Activated CD4-positive, alpha-beta T cell treated with anti-CD3 and anti-CD28 coated beads, Interleukin-2, amount 10 ng/mL, durations not matched to agents 7 days and 5 days (primary cell): ENCODE measurements at regions not wholly inside any gene's neighbourhood (a gene's known extent, or its start where the extent isn't known, plus 50 kb on each side); places are given as distances from the start of the nearest gene placed in this dataset.
A peak's percentile ranks its signal among the peaks of the same experiment; 100 is the strongest.

ENCODE experiments used
- CTCF ChIA-PET: fragments of 350-600 bp; sonication (Branson Sonifier 250); formaldehyde crosslinking; loops from one replicate; lab custom pipeline; 2021; ENCODE audit warnings: antibody characterized with exemption; lab: Charles Lee
- POLR2A ChIA-PET: fragments of 350-600 bp; sonication (Branson Sonifier 250); formaldehyde crosslinking; loops from one replicate; lab custom pipeline; 2021; ENCODE audit warnings: antibody characterized with exemption; lab: Charles Lee
- DNase-seq: peaks from one replicate; pipeline ENCODE4 v3.0.0-alpha.2; 2020
- H3K27ac Mint-ChIP-seq: one replicate; pipeline ENCODE4 v1.8.0; 2021; ENCODE audit warnings: mild to moderate bottlenecking, moderate library complexity, mixed read lengths
- H3K27me3 Mint-ChIP-seq: one replicate; pipeline ENCODE4 v1.8.0; 2021; ENCODE audit warnings: mixed read lengths
- H3K36me3 Mint-ChIP-seq: one replicate; pipeline ENCODE4 v1.8.0; 2021; ENCODE audit warnings: low read depth, mixed read lengths
- H3K4me1 Mint-ChIP-seq: one replicate; pipeline ENCODE4 v1.8.0; 2021; ENCODE audit warnings: mixed read lengths
- H3K4me3 Mint-ChIP-seq: one replicate; pipeline ENCODE4 v1.8.0; 2021; ENCODE audit warnings: mild to moderate bottlenecking, moderate library complexity, mixed read lengths
- H3K9me3 Mint-ChIP-seq: one replicate; pipeline ENCODE4 v1.8.0; 2021; ENCODE audit warnings: mixed read lengths

DNA sequence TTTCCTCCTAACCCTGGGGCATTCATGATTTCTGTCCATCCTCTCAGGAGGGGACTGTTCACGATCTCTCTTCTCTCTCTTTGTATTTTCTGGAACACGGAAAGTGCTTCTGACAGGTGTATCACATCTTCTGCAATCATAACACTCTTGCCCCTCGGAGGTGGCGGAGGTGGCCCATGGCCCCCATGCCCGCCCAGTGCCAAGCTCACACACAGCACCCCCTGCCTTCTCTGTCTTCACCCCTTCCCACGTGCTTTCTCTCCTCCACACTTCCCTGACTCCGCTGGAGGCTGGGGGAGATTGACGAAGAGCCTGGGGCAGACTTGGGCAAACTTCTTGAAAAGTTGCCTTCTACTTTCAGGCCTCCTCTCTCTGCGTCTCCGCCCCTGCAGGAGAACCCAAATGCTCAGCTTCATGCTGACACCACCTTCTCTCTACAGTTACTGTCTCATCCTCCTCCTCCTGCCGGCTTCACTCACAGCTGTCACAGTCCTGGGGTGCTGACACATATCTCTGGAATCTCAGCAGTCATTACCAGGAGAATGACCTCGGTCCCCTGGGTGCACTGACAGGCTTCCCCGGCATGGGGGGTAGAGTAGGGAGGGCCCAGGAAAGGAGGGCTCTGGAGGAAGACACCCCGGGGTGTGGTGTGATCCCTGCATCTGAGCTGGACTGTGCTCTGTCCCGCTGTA lies 127.1 kb downstream of the ENGASE start:
- ChIA-PET CTCF (no interaction called here), POLR2A (no interaction called here)
- Mint-ChIP-seq H3K4me3 (no peak overlapping the region), H3K36me3 (no peaks in the 10 kb centered on the region), H3K9me3 (no peaks in the 10 kb centered on the region), H3K27me3 (peaks cover 2% of the 10 kb centered on the region), H3K4me1 (no peaks in the 10 kb centered on the region), H3K27ac (no peak overlapping the region)
- no peak for DNase-seq

DNA sequence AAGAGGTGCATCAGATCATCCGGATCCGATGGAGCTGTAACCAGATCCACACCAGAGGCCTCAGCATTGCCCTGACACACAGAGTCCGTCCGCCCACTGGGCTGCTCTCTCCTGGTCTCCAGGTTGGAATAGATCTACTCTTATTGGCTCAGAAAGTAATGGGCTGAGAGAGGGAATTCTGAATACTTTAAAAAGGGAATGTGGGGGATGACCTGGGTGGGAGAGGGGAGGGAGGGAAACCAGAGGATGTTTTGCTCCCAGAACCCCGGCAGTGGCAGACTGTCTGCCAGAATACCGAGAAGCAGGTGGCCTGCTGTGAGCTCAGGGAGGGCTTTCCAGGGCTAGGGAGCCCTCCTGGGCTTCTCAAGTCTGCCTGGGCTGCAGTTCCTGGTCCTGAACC lies 126.5 kb downstream of the ENGASE start:
- DNase-seq: no peak
- H3K27me3 Mint-ChIP-seq: peaks cover 2% of the 10 kb centered on the region
- CTCF ChIA-PET: no interaction called here

DNA sequence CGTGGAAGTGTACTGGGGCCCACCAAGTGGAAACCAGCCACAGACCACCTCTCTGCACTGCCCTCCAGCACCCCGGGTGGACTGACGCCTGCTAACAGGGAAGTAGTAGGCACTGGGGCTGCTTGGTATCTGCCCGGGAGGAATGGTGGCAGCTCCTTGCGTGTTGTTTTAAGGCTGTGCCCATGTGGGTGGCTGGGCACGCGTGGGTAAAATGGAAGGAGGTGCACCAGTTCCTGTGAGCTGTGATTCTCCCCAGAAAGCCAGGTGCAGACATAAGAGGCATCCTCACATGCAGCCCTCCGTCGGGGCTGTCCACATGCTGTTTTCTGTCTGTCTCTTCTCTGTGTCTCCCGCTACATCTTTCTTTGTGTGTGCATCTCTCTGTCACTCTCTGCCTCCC lies 122.3 kb downstream of the ENGASE start:
- CTCF ChIA-PET: no interaction called here
- no peaks in the 10 kb centered on the region for H3K9me3 Mint-ChIP-seq
- H3K27me3 Mint-ChIP-seq: peaks cover 7% of the 10 kb centered on the region
- no peaks in the 10 kb centered on the region for H3K36me3 Mint-ChIP-seq
- H3K4me1 Mint-ChIP-seq: no peaks in the 10 kb centered on the region
- H3K27ac Mint-ChIP-seq: no peak overlapping the region
- no peak for DNase-seq
- POLR2A ChIA-PET: no interaction called here
- H3K4me3 Mint-ChIP-seq: no peak overlapping the region

More for the DNA sequence above, 126.5 kb downstream of the ENGASE start:
- Mint-ChIP-seq H3K27ac (no peak overlapping the region), H3K9me3 (no peaks in the 10 kb centered on the region), H3K4me3 (no peak overlapping the region), H3K36me3 (no peaks in the 10 kb centered on the region), H3K4me1 (no peaks in the 10 kb centered on the region)
- POLR2A ChIA-PET: no interaction called here

DNA sequence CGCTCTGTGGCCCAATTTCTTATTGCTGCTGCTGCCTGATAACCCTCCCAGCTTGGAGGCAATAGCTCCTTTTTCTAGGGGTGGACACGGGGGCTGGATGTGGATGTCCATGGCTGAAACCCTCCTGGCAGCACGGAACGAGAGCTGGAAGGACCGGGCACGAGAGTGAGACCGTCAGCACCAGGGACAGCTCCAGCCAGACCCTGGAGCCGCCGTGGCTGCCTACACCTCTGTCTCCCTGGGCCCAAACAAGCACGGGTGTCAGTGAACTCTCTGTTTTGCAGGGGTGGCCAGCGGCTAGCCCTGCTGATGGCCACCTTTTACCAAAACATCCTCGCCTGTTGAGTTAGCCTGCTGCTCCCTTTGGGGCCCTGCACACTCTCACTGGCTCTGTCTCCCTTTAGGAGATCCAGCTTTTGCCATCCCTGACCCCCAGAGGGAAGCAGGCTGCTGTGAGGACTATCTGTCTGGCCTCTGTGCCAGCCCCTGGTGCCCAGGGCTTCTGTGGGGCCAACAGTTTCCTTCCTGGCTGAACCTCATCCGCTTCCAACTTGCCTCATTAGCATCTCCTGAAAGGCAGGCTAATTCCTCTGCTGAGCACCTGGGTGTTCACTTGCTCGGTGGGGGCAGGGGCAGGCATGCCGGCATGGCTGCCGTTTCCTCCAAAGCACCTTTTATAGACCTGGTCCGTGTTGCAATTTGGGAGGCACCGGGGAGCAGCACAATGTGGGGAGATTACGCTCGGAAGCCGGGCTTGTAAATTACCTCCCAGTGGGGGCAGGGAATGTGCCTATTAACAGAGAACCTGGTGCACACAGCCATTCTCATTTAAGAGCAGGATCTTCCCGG lies 118.1 kb downstream of the ENGASE start:
- no peaks in the 10 kb centered on the region for H3K36me3 Mint-ChIP-seq
- no peaks in the 10 kb centered on the region for H3K4me1 Mint-ChIP-seq
- H3K27me3 Mint-ChIP-seq: peaks cover 7% of the 10 kb centered on the region
- ChIA-PET POLR2A (no interaction called here), CTCF (interaction anchor here (1.0 kb wide), 1 partner anchor 199 kb away, joined by 4 read pairs; no protein-coding TSS in a partner anchor)
- no peak overlapping the region for H3K27ac Mint-ChIP-seq
- peak; percentile 43 for DNase-seq
- H3K4me3 Mint-ChIP-seq: no peak overlapping the region
- no peaks in the 10 kb centered on the region for H3K9me3 Mint-ChIP-seq

DNA sequence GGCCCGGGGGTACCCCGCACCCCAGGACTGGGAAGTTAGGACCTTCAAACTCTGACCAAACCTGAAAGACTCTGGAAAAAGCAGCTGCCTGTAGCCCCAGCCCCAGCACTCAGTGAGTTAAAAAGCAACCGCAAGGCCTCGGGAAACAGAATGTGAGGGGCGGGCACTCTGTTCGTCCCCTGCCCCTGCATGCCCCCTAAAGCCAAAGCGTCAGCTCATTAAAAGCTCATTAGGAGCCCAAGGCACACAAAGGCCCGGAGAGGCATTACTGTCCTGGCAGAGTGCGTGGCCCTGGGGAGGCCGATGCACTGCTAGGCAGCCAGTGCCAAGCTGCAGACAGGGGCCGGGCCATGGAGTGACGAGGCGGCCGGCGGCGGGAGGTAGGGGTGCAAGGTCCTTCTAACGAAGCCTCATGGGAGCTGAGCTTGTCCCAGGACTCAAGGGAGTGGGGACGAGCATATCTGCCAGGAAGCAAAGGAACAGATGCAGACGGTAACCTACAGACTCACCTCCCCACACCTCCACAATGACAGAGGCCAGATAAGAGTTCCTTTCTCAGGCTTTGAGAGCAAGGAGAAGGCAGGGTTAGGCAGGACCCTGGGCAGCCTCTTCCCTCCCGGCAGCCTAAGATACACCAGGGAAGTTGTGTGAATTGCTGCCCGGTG lies 116.8 kb downstream of the ENGASE start:
- H3K27ac Mint-ChIP-seq: no peak overlapping the region
- POLR2A ChIA-PET: no interaction called here
- no peaks in the 10 kb centered on the region for H3K9me3 Mint-ChIP-seq
- H3K36me3 Mint-ChIP-seq: no peaks in the 10 kb centered on the region
- peaks cover 9% of the 10 kb centered on the region for H3K27me3 Mint-ChIP-seq
- no peak for DNase-seq
- CTCF ChIA-PET: no interaction called here
- H3K4me3 Mint-ChIP-seq: no peak overlapping the region
- no peaks in the 10 kb centered on the region for H3K4me1 Mint-ChIP-seq

DNA sequence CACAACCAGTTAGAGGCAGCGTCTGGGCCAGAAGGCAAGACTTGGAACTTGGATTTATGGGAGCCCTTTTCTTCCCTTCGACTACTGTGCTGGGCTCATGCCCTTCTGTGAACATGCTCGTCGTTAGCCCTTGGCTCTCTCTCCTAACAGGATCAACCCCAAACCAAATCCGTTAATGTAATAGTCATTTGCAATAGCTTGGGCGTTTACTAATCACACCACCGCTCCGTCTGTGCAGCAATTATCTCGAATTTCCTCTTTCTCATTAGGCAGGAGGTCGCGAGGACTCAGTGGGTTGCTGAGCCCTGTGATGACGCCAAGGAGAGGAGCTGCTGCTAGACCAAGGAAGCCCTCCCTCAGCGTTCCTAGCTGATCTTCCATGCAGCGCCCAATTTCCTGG lies 114.7 kb downstream of the ENGASE start:
- Mint-ChIP-seq H3K9me3 (no peaks in the 10 kb centered on the region), H3K4me1 (no peaks in the 10 kb centered on the region), H3K27me3 (peaks cover 20% of the 10 kb centered on the region), H3K4me3 (no peak overlapping the region), H3K36me3 (no peaks in the 10 kb centered on the region), H3K27ac (no peak overlapping the region)
- ChIA-PET CTCF (no interaction called here), POLR2A (no interaction called here)
- no peak for DNase-seq

DNA sequence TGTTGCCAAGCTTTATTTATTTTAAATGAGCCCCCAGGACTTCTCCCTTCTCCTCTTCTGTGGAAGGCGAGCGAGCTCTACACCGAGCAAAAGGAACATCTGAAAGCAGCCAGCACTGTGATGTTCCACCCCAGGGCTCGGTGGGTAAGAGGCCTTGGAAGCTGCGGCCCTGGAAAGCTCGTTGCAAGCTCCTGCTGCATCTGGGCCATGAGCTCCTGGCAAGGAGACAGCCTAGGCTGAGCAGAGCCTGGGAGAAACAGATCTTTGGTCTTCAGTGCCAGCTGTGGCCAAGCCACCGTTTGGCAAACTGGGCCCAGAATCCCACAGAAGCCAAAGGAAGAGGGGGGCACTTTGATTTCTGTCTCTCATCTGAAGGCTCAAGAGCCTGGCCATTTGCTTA lies 114.1 kb downstream of the ENGASE start:
- no peak overlapping the region for H3K27ac Mint-ChIP-seq
- peaks cover 2% of the 10 kb centered on the region for H3K4me1 Mint-ChIP-seq
- peaks cover 25% of the 10 kb centered on the region for H3K27me3 Mint-ChIP-seq
- POLR2A ChIA-PET: no interaction called here
- no peaks in the 10 kb centered on the region for H3K36me3 Mint-ChIP-seq
- CTCF ChIA-PET: interaction anchor here (0.6 kb wide), 1 partner anchor 103 kb away, joined by 3 read pairs; no protein-coding TSS in a partner anchor
- H3K9me3 Mint-ChIP-seq: no peaks in the 10 kb centered on the region
- DNase-seq: no peak
- no peak overlapping the region for H3K4me3 Mint-ChIP-seq

DNA sequence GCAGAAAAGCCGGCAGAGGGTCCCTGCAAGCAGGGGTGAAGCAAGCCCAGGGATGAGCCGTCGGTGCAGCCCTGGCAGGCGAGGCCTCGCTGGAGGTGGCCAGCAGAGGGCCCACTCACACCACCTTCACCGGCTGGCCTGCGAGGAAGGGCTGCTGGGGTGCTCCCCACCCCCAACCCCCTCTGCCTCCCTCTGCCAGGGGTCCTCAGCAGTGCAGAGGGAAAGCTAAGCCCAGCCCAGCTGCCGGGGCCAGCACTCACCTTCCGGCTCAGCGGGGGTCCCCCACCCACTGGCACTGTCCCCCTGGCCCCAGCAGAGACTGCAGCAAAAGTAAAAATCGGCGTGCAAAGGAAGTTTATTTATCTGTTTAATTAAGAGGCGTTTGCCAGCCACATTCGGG lies 113.4 kb downstream of the ENGASE start:
- no peaks in the 10 kb centered on the region for H3K36me3 Mint-ChIP-seq
- H3K27ac Mint-ChIP-seq: no peak overlapping the region
- peaks cover 26% of the 10 kb centered on the region for H3K27me3 Mint-ChIP-seq
- peaks cover 2% of the 10 kb centered on the region for H3K4me1 Mint-ChIP-seq
- no peak for DNase-seq
- no peak overlapping the region for H3K4me3 Mint-ChIP-seq
- CTCF ChIA-PET: interaction anchor here (0.6 kb wide), 1 partner anchor 103 kb away, joined by 3 read pairs; no protein-coding TSS in a partner anchor
- POLR2A ChIA-PET: no interaction called here
- no peaks in the 10 kb centered on the region for H3K9me3 Mint-ChIP-seq

DNA sequence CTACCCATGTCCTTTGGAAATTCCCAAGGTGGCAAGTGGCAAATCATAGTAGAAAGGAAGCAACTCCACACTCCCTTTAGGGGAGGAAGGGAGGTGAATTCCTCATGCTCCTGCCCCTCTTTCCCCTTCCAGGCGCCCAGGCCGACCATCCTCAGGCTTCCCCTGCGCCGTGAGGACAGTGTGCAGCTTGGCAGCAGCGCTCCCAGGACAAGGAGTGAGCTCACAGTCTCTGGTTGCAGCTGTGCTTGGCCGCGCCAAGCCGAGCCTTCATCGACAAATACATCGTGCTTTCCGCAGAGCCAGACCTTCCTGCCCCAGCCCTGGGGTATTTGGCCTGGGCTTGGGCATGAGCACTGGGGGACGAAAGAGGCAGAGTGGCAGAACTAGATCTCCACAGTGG lies 112.6 kb downstream of the ENGASE start:
- DNase-seq: no peak
- no peak overlapping the region for H3K4me3 Mint-ChIP-seq
- H3K36me3 Mint-ChIP-seq: no peaks in the 10 kb centered on the region
- H3K27ac Mint-ChIP-seq: no peak overlapping the region
- ChIA-PET POLR2A (no interaction called here), CTCF (no interaction called here)
- H3K9me3 Mint-ChIP-seq: no peaks in the 10 kb centered on the region
- H3K27me3 Mint-ChIP-seq: peaks cover 23% of the 10 kb centered on the region
- peaks cover 2% of the 10 kb centered on the region for H3K4me1 Mint-ChIP-seq

DNA sequence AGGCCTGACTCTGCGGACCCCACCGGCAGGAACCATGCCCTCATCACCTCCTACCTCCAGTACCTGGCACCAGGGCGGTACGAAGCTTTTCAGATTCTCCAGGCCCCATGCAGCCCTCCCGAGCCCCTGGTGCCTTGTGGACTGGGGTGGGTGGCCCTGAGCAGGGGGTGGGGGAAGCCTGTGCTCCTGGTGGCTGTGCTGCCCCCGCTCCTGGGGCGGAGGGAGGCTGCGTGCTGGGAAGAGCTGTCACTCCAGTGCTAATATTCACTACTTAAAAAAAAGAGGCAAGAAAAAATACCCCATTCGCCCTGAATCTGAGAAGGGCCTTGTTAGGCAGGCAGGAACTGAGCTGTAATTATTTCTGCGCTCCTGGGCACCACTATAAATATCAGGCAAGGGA lies 111.8 kb downstream of the ENGASE start:
- POLR2A ChIA-PET: no interaction called here
- no peak overlapping the region for H3K4me3 Mint-ChIP-seq
- no peak for DNase-seq
- H3K27me3 Mint-ChIP-seq: peaks cover 30% of the 10 kb centered on the region
- H3K4me1 Mint-ChIP-seq: peaks cover 2% of the 10 kb centered on the region
- no peaks in the 10 kb centered on the region for H3K36me3 Mint-ChIP-seq
- CTCF ChIA-PET: no interaction called here
- H3K9me3 Mint-ChIP-seq: no peaks in the 10 kb centered on the region
- H3K27ac Mint-ChIP-seq: no peak overlapping the region

DNA sequence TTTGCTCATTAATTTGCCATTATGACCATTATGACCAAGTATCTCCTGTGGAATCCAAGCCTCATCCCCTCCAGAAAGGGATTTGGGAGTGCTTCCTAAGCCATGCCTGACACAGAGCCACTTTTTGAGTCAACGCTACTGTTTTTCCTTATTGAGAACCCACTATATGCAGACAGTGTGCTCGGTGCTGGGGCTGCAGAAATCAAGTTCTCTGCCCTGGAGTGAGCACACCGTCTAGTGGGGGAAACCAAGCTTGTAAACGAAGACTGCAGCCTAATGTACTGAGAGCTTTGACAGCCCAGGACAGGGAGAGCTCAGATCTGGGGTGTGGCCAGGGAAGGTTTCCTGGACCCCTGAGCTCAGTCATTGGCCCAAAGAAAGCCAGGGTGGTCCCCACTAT lies 111.0 kb downstream of the ENGASE start:
- DNase-seq: no peak
- no peaks in the 10 kb centered on the region for H3K9me3 Mint-ChIP-seq
- no peak overlapping the region for H3K27ac Mint-ChIP-seq
- peaks cover 2% of the 10 kb centered on the region for H3K4me1 Mint-ChIP-seq
- POLR2A ChIA-PET: no interaction called here
- no peak overlapping the region for H3K4me3 Mint-ChIP-seq
- CTCF ChIA-PET: no interaction called here
- H3K27me3 Mint-ChIP-seq: peaks cover 30% of the 10 kb centered on the region
- H3K36me3 Mint-ChIP-seq: no peaks in the 10 kb centered on the region

DNA sequence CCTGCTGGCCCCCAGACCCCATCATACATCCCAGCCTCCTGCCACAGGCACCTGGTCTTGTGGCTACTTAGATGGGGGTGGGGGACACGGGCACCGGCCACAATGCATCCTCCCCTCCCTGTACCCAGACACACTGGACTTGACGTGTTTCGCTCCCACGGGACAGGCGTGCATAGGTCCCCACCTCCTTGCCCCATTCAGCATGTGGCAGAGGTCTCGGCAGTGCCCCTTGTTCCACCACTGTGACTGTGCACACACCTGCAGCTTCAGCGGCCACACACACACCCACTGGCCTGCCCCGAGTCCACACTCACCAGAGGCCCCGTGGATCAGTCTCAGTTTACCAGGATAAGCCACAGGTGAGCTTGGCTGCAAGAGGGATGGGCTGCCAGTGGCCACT lies 109.6 kb downstream of the ENGASE start:
- Mint-ChIP-seq H3K36me3 (no peaks in the 10 kb centered on the region), H3K27ac (no peak overlapping the region), H3K27me3 (peaks cover 30% of the 10 kb centered on the region), H3K4me1 (peaks cover 2% of the 10 kb centered on the region), H3K4me3 (no peak overlapping the region), H3K9me3 (no peaks in the 10 kb centered on the region)
- ChIA-PET POLR2A (no interaction called here), CTCF (no interaction called here)
- DNase-seq: no peak
